ENCODE measurements at regions not wholly inside any gene's neighbourhood (a gene's known extent, or its start where the extent isn't known, plus 50 kb on each side); places are given as distances from the start of the nearest gene placed in this dataset.

- TF ChIP-seq CTCF (conservative IDR thresholded peaks at IDR 0.05 in 1 of 2, IDR thresholded peaks at IDR 0.05 in 1 of 2; ENCODE audit: low read depth in 1 of 2, low read length in 2 of 2): no peak
- TF ChIP-seq EZH2 (IDR thresholded peaks at IDR 0.05; ENCODE audit: low read length, missing control alignments): no peak
Observed at GRCh38 chr2:114044985-114045384, 155.1 kb downstream of the ACTR3 start.

Data from fibroblast of lung (primary cell).